GM21360 (cell line): ENCODE measurements at regions not wholly inside any gene's neighbourhood (a gene's known extent, or its start where the extent isn't known, plus 50 kb on each side); places are given as distances from the start of the nearest gene placed in this dataset.

Experiments
- ATAC-seq: cut with Tn5 transposase; IDR thresholded peaks from one replicate; pipeline ENCODE4 v1.9.1; 2021; ENCODE audit warnings: mild to moderate bottlenecking, moderate library complexity; ENCODE audit not compliant: unreplicated experiment

DNA sequence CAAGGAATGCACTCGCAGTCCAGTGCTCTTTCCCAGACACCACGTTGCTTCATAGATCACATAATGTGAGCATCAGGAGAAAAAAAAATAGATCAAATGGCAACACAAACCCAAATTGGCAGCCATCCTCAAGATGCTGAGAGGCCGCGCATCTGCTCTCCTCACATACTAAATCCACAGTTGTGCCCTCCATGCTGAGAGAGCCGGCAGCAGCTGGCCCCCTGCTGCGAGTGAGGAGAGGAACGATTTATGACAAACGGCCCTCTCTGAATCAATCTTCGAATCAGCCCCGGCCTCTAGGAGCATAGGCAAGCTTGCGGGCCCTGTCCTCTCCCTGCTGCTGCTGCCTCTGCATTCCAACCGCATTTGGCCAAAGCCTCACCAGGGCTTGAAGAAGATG lies 159.9 kb upstream of the TENM4 start:
- no peak for ATAC-seq

DNA sequence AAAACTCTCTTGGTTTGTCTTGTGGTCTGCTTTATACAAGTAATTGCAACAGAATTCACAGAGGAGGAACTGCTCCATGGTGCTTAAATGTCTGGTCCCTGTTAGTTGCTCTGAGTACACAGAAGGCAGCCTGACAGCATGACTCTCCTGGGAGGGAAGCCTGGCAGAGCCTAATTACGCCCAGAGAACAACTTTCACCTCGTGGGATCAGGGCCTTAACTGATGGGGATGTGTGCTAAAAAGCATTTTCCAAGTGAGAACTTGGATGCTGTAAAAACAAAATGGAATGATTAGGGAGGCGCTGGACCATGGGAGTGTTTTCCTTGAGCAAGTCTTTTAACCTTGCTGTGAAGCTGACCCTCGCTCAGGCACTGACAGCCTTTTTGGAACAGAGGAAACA lies 154.0 kb upstream of the TENM4 start:
- no peak for ATAC-seq

DNA sequence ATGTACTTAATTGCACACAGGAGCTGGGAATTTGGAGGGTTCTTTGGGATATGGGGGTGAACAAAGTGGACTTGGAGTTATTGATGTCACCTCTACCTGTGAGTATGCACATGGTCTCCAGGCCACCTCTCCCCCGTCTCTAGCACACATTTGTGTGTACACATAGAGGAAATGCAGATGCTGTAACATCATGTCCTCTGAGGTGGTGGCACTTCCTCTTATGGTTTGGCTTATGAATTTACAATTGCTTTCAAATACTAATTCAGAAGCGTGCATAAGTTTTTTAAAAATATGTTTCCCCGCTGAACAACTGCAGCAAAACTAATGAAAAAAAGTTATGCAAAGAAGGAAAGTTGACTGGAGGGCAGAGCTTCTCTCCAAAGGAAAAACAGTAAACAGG lies 152.0 kb upstream of the TENM4 start:
- ATAC-seq, result no peak

DNA sequence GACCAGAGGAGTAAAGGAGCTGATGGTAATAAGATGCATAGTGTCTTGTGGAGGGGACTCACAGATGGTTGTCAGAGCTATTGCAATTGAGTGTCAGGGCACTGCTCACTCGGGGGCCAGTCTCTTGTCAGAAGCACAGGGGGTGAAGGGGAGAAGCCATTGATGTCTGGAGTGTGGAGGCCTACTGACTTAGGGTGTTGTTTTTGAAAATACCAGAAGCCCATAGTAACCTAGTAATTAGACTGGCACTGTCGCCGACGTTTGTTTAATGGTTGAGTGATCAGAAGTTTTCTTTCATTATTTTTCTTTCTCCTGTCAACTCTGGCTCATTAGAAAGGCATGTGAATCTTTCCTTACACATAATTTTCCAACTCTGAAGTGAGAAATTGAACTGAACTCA lies 151.6 kb upstream of the TENM4 start:
- no peak for ATAC-seq

DNA sequence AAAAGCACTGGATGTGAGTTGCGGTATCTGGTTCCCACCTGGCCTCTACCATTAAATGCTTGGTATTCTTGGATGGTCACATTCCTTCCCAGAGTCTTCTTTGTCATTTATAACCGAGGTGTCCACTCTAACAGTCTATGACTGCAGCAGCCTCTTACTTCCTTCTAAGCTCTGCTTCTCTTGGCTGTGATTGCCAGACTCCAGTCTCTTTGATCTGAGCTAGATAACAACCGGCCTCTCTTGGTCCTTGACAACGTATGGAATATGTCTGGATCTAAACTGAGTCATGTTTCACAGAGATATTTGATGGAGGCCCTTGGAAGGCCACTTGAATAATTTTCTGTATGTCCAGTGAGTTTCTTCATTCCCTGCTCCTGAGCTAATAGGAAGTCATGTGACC lies 141.6 kb upstream of the TENM4 start:
- no peak for ATAC-seq

DNA sequence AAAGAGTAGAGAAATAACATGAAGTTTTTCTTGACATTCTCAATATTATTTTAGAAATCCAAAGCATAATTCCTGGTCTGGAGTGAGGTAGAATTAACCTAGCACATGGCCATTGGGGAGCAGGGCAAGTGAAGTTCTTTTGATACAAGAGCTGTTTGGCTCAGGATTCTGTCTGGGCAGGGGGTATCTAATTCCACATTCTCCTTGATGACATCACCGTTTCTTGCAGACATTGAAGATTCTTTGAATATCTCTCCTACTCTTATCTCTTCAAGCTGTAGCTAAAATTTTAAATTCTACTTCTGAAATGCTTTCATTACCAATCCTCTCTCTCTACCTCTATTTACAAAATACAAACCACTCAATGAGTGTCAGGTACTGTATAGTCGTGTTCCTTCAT lies 138.2 kb upstream of the TENM4 start:
- no peak for ATAC-seq

DNA sequence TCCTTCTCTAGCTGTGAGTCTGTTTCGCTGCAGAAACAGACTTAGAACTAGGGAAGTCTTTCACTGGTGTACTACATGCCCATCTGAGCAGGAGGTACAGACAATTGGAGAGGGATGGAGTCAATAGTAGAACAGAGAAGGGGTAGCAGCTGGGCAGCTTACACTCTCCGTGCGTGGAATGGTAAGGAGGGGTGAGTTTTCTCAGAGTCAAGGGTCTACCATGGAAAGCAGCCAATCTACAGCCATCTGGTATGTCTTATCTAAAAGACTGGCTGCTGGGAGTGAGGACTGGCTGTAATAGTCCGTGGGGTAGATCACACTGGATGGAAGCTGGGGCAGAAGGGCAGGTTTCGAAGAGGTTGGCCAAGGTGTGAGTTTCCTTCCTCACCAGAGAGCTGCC lies 137.3 kb upstream of the TENM4 start:
- no peak for ATAC-seq

DNA sequence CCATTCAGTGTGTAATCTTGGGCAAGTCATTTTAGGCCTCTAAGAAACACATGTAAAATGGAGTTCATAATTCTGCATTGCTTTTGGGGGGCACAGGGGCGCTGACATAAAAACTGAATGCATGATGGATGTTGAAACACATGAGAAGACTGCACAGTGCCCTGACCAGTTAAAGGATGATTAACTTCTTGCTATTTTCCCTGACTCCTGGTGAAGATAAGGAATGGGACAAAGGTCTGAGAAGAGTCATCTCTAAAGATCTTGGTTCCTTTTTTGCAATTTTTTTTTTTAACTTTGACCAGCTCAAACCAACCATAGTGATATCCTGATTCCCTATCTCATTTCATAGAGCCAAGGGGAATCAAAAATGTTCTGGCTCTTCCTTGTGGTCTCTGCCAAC lies 134.9 kb upstream of the TENM4 start:
- ATAC-seq, result no peak

DNA sequence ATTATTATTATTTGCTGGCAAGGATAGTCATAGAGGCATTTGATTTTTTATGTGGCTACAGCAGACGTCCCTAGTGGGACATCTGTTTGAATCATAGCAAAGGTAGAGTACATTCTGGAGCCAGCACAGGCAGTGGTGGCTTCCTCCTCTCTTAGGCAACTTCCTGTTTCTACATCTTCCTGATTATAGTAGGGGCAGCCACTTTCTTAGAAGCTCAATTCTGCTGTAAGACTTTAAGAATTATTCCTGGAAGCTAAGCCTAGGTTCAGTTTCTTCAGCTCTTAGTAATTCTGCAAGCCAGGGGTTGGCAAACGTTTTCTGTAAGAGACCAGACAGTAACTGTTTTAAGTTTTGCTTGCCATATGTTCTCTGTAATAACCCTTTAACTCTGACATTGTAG lies 129.3 kb upstream of the TENM4 start:
- no peak for ATAC-seq

DNA sequence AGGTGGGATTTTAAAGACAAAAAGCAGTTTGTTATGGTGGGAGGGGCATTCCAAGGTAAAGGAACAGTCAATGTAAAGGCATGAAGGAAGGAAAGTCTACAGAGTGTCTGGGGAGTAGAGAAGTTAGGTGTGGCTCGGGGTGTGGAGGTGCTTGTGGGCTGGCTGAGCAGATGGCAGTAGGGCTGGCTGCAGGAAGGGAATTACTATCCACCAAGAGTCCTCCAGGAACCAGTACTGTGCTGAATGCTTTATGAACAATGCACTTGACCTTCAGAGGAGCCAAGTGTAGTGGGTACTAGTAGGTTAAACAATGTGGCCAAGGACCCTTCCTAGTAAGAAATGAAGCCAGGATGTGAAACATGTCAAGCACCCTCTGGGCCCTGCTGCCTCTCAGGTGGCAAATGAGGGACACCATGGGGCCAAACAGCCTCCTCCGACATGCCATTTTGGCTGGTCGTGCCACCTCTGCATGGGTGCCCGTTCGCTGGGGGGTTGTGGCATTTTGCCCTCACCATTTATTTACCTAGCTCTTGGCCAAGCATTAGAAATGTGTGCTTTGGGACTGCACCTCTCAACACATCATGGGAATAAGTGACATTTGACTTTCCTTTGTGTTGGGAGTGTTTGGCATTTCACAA lies 123.6 kb upstream of the TENM4 start:
- ATAC-seq, result no peak

DNA sequence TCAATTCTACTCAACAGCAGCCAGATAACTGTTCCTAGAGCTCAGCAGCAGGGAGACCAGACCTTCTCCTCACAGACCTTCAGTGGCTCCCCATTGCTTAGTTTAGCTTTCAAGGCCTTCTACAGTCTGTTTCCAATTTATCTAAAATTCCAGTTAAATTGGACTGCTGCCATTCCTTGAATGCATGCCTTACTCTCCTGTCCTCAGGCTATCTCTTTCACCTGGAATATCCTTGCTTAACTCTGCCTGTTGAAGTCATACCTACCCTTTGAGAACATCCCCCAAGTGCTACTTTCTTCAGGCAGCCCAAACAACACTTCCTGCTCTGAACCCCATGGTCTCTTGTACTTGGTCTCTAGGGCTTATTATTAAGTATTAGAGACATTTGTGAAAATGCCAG lies 120.7 kb upstream of the TENM4 start:
- no peak for ATAC-seq

DNA sequence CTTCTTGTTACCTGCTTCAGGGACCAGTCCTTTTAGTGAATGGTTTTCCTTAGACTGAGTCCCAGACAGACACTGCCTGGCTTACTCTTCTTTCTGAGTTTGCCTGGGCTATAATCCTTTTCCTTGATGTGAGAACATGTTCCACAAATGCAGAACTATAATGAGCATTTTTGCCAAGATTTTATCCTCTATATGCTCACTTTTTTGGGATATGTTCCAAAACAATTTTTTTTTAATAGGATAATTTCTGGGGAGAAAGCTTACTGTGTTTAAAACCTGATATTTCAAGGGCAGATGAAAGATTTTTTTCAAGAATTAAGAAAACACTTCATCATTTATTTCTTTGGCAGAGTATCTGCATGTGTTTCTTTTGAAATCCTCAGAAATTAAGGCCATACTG lies 110.0 kb upstream of the TENM4 start:
- ATAC-seq, result no peak

DNA sequence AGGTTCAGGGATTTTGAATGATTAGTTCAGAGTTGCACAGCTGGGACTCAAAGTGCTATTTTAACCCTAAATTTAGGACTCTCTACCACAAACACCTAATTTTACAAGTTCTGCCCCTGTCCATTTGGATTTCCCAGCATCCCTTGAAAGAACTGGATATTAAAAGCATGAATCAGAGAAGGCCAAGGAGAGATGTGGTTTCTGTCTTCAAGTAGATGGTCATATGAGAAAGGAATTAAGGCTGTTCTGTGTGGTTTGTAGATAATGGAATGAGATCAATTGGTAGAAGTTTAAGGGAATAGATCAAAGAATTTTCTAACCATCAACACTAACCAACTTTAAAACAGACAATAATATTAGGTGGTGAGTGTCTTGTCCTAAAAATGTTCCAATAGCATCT lies 106.4 kb upstream of the TENM4 start:
- ATAC-seq, result no peak

DNA sequence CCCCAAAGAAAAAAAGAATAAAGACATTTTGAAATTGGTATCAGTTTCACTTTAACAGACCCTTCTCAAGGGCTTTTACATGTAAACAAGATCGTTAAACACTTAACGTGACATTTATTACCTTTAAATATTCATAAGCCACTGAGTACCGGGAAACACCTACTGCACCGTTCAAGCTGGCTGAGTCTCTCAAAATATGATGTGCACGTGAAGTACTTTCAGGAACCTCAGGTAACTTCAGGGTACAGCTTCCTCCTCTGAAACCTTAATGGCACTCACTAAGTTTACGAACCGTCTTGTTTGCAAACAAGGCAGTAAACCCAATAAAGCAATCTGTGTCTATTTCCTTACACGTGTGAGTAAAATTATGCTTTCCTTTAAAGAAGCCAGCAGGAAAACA lies 105.5 kb upstream of the TENM4 start:
- no peak for ATAC-seq

DNA sequence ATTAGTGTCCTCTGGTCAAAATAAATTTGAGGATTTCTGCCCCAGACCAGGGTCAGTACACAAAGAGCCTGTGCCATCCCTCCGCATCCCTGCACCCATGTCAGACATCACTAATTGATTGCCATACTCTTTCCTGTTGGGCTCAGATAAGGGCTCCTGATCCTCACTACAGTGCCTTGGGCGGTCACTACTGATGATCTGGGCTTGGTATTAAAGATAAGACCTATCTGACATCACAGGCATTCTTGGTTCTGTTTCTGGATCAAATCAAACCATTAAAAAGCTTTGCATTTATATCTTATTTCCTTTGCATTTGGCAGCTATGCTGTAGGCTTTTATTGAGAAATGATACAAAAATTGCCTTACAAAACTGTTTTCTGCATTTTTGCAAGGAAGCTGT lies 103.5 kb upstream of the TENM4 start:
- ATAC-seq, result no peak

DNA sequence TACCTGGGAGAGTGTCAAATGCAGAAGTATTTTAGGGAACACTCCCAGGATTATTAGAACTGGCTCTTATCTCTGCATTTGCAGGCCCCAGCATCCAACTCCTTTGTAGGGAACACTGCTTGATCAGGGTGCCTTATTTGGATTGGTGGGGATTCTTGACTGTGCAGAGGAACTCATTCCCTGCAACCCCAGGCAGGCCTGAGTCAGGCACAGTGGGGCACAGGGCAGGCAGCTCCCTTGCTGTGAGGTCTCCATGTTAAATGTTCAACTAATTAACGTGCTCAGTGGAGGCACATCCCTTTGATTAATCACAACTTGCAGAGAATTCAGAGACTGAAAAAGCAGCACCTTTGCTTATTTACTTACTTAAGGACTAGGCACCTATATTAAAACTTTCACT lies 102.3 kb upstream of the TENM4 start:
- ATAC-seq, result no peak

DNA sequence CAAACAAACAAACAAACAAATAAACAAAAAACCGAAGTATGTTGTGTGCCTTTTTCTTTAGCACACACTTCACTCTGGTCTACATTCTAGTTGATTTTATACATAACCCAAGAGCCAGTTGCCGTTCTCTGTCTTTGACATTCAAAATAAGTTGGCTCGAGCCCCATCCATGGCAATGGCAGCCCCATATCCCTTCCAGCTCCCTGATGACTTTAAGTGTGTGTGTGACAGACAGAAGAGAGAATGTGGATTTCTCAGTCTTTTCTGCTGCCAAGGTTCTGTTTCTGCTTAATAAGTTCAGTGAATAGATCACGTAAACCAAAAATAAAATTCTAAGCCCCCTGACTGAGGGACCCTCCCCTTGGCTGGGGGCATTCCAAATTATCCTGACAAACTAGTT lies 100.6 kb upstream of the TENM4 start:
- no peak for ATAC-seq

DNA sequence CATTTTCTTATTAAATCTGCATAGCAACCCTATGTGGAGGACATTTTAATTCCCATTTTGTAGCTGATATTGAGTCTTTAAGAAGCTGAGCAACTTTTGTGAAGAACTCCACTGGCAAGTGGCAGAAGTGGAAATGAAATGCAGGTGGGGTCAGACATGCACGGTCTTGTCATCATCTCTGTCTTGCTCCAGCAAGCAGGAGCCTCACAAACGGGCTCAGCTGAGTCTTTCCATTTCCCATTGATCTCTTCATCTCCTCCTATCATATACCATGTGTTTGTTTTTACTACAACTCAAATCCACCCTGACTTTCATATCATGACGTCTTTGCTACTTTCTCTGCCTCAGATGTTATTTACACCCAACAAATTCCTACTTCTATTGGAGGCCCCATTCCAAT lies 97.9 kb upstream of the TENM4 start:
- no peak for ATAC-seq

DNA sequence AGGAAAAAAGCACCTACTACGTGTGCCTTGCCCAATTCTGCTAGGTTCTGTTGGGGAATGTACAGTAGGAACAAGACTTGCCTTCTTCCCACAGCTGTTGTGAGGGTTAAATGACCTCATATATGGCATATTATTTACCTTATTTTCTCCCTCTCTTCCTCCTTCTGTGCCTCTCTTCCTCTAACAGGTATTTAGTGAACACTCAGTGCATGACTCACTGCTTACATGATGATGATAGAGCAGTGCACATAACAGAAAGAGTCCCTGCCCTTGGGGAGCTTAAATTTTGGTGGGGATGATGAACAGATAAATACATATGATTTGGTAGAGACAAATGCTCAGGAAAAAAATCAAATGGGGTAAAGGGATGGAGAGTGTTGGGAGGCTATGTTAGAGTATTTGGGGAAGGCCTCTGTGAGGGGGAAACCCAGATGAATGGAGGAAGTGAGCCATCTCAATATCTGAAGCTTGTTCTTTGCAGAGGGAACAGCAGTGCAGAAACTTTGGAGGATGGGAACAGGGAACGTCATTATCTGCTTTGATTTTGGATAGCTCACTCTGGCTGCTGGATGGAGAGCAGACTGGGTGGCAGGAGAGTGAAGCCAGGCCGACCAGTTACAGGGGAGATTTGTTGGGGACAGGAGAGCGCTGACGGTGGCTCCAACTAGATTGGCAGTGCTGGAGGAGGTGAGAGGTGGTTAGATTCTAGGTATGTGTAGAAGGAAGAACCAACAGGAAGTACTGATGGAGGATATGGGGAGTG lies 95.5 kb upstream of the TENM4 start:
- ATAC-seq, result no peak

DNA sequence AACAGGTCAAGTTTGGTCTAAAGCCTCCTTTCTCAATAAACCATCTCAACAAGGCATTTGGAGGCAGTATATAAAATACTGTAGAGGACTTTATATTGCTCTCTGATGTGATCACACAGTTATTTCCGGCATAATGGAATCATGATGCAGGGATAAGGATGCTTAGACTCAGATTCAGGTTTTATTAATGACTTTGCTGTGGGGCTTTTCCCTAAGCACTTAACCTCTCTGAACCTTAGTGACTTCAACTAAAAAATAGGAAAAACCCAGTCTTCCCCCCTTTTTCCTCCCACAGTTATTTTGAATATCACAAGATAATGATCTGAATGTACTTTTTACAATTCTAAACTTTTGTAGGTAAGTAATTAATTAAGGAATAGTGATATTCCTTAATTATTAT lies 94.8 kb upstream of the TENM4 start:
- no peak for ATAC-seq

DNA sequence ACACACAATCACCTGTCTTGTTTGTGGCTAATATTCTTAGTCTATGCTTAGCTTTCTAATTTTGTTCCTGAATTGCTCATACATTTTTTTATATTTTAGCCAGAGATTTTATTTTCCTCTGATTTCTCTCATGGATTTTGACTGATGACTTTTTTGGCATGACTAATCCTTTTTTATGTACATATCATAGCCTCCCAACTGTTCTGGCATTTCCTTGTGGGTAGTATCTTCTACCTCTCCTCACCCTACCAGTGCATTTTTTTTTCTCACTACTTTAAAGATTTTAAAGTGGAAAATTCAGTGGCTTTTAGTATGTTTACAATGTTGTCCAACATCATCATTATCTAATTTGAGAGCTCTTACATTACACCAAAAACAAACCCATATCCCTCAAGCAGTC lies 84.4 kb upstream of the TENM4 start:
- ATAC-seq, result no peak

DNA sequence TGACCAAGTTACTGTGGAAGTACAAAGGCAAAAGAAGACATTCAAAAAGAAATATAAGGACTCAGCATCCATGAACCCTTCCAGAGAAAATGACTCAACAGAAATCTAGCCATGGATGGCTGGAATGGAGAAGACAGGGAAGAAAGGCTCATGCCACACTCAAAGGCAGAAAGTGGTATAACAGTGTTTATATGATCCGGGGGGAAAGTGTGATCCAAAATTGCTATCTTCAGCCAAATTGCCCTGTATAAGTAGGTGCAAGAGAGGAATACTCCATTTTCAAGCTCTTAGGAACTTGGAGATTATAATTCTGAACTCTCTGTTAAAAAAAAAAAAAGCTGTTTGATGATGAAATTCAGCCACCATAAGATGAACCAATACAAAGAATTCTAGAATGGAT lies 81.8 kb upstream of the TENM4 start:
- no peak for ATAC-seq

DNA sequence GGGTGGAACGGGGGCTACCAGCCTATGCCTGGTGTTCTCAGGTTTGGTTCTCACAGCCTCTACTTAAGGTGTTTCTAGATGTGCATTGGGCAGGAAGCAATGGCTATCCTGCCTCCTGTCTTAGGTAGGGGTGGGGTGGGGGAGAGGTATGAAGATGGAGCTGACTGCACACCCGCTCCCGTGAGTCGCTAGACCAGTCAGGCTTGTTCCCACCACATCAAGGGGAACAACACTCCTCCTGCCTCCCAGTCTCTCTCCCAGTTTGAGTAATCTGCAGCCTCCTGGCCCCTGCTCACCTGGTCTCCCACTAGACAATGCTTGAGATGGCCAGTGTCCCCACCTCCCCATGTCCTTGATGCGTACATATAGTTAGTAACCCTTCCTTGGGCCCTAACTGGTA lies 79.3 kb upstream of the TENM4 start:
- no peak for ATAC-seq
